Keratinocyte (primary cell): ENCODE measurements at regions not wholly inside any gene's neighbourhood (a gene's known extent, or its start where the extent isn't known, plus 50 kb on each side); places are given as distances from the start of the nearest gene placed in this dataset.

Experiments used
- DNase-seq: peaks from one replicate; pipeline ENCODE4 v3.0.0-alpha.2; 2011; ENCODE audit warnings: low read depth, missing footprints, low spot score
- FAIRE-seq: peaks from 2 replicates; lab custom pipeline; 2011; peaks lifted over from hg19 to GRCh38; lab: Jason Lieb, UNC
- H2AFZ ChIP-seq: 2 replicates; pipeline ENCODE4 v1.6.0; 2012; ENCODE audit warnings: low read length, control low read depth, inconsistent platforms; ENCODE audit not compliant: control insufficient read depth
- H3K27ac ChIP-seq: 2 replicates; pipeline ENCODE4 v1.5.1; 2011; ENCODE audit warnings: low read length; ENCODE audit not compliant: control insufficient read depth, insufficient read depth
- H3K27me3 ChIP-seq: 3 replicates; pipeline ENCODE4 v1.6.0; 2011; ENCODE audit warnings: low read length; ENCODE audit not compliant: control insufficient read depth, insufficient read depth; ENCODE audit errors: extremely low read depth
- H3K36me3 ChIP-seq, 2 experiments: 2 replicates in 1 of 2; 3 replicates in 1 of 2; pipeline ENCODE4 v1.5.1; 2011; ENCODE audit warnings: low read length in 2 of 2, mild to moderate bottlenecking in 1 of 2; ENCODE audit not compliant: control insufficient read depth in 2 of 2, insufficient read depth in 2 of 2; ENCODE audit errors: extremely low read depth in 1 of 2
- H3K4me1 ChIP-seq: 3 replicates; pipeline ENCODE4 v1.5.1; 2011; ENCODE audit warnings: low read length; ENCODE audit not compliant: control insufficient read depth, insufficient read depth; ENCODE audit errors: extremely low read depth
- H3K4me2 ChIP-seq: 3 replicates; pipeline ENCODE4 v1.6.0; 2011; ENCODE audit warnings: low read depth, low read length; ENCODE audit not compliant: control insufficient read depth, insufficient read depth; ENCODE audit errors: extremely low read depth
- H3K4me3 ChIP-seq, 3 experiments: fragments of 200-600 bp in 1 of 3; sonication (generic) in 1 of 3; 2 replicates in 2 of 3; 3 replicates in 1 of 3; pipeline ENCODE4 v1.5.1; 2011 to 2016; ENCODE audit warnings: low read length in 3 of 3, mild to moderate bottlenecking in 3 of 3, control low read depth in 2 of 3, inconsistent platforms in 1 of 3, low read depth in 1 of 3, mixed read lengths in 1 of 3, mixed run types in 1 of 3, moderate library complexity in 1 of 3; ENCODE audit not compliant: control insufficient read depth in 2 of 3, insufficient read depth in 2 of 3; ENCODE audit errors: extremely low read depth in 1 of 3
- H3K79me2 ChIP-seq: 2 replicates; pipeline ENCODE4 v1.6.0; 2012; ENCODE audit warnings: low read length; ENCODE audit not compliant: control insufficient read depth, insufficient read depth
- H3K9ac ChIP-seq: 3 replicates; pipeline ENCODE4 v1.6.0; 2011; ENCODE audit warnings: low read length; ENCODE audit not compliant: control insufficient read depth, insufficient read depth; ENCODE audit errors: extremely low read depth
- H3K9me1 ChIP-seq: 3 replicates; pipeline ENCODE4 v1.6.0; 2011; ENCODE audit warnings: low read length; ENCODE audit not compliant: control insufficient read depth, insufficient read depth; ENCODE audit errors: extremely low read depth
- H3K9me3 ChIP-seq: 2 replicates; pipeline ENCODE4 v1.5.1; 2012; ENCODE audit warnings: low read depth, low read length; ENCODE audit not compliant: control insufficient read depth
- H4K20me1 ChIP-seq: 3 replicates; pipeline ENCODE4 v1.6.0; 2011; ENCODE audit warnings: low read length; ENCODE audit not compliant: control insufficient read depth, insufficient read depth; ENCODE audit errors: extremely low read depth
- EZH2 ChIP-seq: IDR thresholded peaks from one replicate; pipeline ENCODE4 v1.6.1; 2012; ENCODE audit warnings: inconsistent platforms, mild to moderate bottlenecking, low read length, moderate library complexity
- dilution Hi-C: fragments of 300-500 bp; cut with MboI; formaldehyde crosslinking; loops from one replicate; pipeline ENCODE4 v1.7.0; 2020; ENCODE audit warnings: low sequenced_read_pairs; ENCODE audit not compliant: extremely low pct_ligation_motif_present
- TF ChIP-seq, protein P1 (sequence below), 3 experiments: IDR thresholded peaks in 1 of 3; conservative IDR thresholded peaks in 1 of 3; optimal IDR thresholded peaks in 1 of 3; 2 replicates in 2 of 3; 3 replicates in 1 of 3; pipeline versions ENCODE3 to v1.5.1; 2011; ENCODE audit warnings: low read length in 3 of 3, mild to moderate bottlenecking in 3 of 3, moderate library complexity in 2 of 3, control low read depth in 1 of 3, inconsistent platforms in 1 of 3; ENCODE audit not compliant: insufficient read depth in 2 of 3; ENCODE audit errors: extremely low read depth in 1 of 3

DNA sequence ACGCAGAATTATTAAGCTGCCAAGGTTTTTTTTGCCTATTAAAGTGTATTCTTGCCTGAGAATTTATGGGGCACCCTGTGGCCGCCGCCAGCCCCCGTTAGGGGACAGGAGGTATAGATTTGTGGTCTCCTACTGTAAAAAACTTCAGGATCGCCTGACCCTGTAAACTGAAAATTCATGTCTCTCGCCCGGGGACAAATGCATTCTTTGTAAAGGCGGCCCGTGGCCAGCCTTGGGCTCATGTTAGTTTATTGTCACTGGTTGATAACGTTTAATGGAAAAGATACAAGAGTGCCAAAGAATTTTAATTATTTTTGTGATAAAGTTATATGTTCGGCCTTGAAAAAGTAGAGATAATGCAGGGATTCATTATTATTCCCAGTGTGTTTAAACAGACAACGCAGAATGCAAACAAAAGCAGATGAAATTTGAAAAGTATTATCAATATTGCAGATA lies 141.7 kb downstream of the URI1 start:
- H3K36me3 ChIP-seq: no peaks in the 10 kb centered on the region
- H3K9me1 ChIP-seq: no peaks in the 10 kb centered on the region
- H3K79me2 ChIP-seq: no peaks in the 10 kb centered on the region
- no peaks in the 10 kb centered on the region for H3K9me3 ChIP-seq
- no peak overlapping the region for H3K9ac ChIP-seq
- no peak overlapping the region for H3K4me2 ChIP-seq
- DNase-seq (no peak), FAIRE-seq (no peak)
- no peak overlapping the region for H3K27ac ChIP-seq
- no peak overlapping the region for H2AFZ ChIP-seq
- TF ChIP-seq, protein P1, sequence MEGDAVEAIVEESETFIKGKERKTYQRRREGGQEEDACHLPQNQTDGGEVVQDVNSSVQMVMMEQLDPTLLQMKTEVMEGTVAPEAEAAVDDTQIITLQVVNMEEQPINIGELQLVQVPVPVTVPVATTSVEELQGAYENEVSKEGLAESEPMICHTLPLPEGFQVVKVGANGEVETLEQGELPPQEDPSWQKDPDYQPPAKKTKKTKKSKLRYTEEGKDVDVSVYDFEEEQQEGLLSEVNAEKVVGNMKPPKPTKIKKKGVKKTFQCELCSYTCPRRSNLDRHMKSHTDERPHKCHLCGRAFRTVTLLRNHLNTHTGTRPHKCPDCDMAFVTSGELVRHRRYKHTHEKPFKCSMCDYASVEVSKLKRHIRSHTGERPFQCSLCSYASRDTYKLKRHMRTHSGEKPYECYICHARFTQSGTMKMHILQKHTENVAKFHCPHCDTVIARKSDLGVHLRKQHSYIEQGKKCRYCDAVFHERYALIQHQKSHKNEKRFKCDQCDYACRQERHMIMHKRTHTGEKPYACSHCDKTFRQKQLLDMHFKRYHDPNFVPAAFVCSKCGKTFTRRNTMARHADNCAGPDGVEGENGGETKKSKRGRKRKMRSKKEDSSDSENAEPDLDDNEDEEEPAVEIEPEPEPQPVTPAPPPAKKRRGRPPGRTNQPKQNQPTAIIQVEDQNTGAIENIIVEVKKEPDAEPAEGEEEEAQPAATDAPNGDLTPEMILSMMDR (optimal IDR thresholded peaks at IDR 0.05 in 1 of 3, IDR thresholded peaks at IDR 0.05 in 1 of 3, conservative IDR thresholded peaks at IDR 0.05 in 1 of 3; ENCODE audit: extremely low read depth in 1 of 3, insufficient read depth in 2 of 3, low read length in 3 of 3): no peak
- TF ChIP-seq EZH2: no peak
- H3K4me3 ChIP-seq: no peak overlapping the region
- no peaks in the 10 kb centered on the region for H4K20me1 ChIP-seq
- H3K4me1 ChIP-seq: no peaks in the 10 kb centered on the region
- dilution Hi-C loops: no loop called here
- no peaks in the 10 kb centered on the region for H3K27me3 ChIP-seq

DNA sequence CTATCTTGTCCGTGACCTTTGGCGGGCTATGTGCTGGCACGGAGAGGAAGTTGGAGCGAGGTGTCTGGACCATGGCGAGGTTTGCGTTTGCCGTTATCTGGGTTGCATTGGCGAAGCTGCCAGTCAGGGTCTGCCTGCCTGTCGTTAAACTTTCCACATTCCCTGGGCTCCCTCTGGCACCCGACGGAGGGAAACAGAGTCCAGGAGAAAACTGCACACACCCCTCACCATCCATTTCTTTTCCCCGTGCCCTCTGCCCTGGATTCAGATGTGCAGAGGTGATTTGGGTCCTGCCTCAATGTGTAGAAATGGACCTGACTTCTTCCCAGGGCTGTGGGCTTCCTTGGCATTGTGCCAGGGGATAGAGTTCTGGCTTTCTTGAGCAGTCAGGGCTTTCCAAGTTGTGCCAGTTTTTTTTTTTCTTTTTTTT lies 142.4 kb downstream of the URI1 start:
- TF ChIP-seq EZH2: no peak
- TF ChIP-seq, protein P1 (optimal IDR thresholded peaks at IDR 0.05 in 1 of 3, IDR thresholded peaks at IDR 0.05 in 1 of 3, conservative IDR thresholded peaks at IDR 0.05 in 1 of 3; ENCODE audit: extremely low read depth in 1 of 3, insufficient read depth in 2 of 3, low read length in 3 of 3): no peak
- no peaks in the 10 kb centered on the region for H3K9me3 ChIP-seq
- no peak overlapping the region for H2AFZ ChIP-seq
- no peaks in the 10 kb centered on the region for H3K36me3 ChIP-seq
- FAIRE-seq: no peak
- no peaks in the 10 kb centered on the region for H3K9me1 ChIP-seq
- H3K4me2 ChIP-seq: no peak overlapping the region
- H3K4me3 ChIP-seq: no peak overlapping the region
- H3K4me1 ChIP-seq: no peaks in the 10 kb centered on the region
- no peak overlapping the region for H3K27ac ChIP-seq
- H3K27me3 ChIP-seq: no peaks in the 10 kb centered on the region
- no peaks in the 10 kb centered on the region for H3K79me2 ChIP-seq
- H4K20me1 ChIP-seq: no peaks in the 10 kb centered on the region
- no peak overlapping the region for H3K9ac ChIP-seq
- DNase-seq: no peak
- dilution Hi-C loops: no loop called here
